SH-SY5Y (cell line): ENCODE measurements at regions not wholly inside any gene's neighbourhood (a gene's known extent, or its start where the extent isn't known, plus 50 kb on each side); places are given as distances from the start of the nearest gene placed in this dataset.

Experiments used
- GATA2 ChIP-seq: IDR thresholded peaks from 2 replicates; pipeline ENCODE4 v1.6.1; 2011; ENCODE audit warnings: mild to moderate bottlenecking, low read depth, low read length
- GATA3 ChIP-seq: IDR thresholded peaks from 2 replicates; pipeline ENCODE4 v1.6.1; 2011; ENCODE audit warnings: low read depth, mild to moderate bottlenecking, low read length, moderate library complexity

DNA sequence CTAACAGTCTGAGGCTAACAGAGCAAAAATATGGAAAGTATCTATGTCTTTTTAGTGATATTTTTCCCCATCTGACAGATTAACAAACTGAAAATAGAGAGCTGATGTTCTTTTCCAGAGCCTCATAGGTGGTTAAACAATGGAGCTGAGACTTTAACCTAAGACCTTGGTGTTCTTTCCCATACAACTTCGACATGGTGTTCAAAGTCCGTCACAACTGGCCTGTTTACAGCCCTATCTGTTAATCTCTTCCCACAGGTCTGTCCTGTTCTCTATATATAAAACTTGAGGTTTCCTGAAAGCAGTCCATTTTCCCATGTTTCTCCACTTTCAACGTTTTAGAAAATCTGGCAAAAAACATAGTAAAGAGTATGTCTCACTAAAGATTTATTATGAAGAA lies 395.7 kb downstream of the BRINP2 start:
- TF ChIP-seq GATA2 (no peak), GATA3 (no peak)
